Gastrocnemius medialis (tissue), 4 donors: ENCODE measurements at regions not wholly inside any gene's neighbourhood (a gene's known extent, or its start where the extent isn't known, plus 50 kb on each side); places are given as distances from the start of the nearest gene placed in this dataset.

Source experiments
- CTCF ChIP-seq, 5 experiments: fragments of 450-650 bp in 3 of 5; fragments of 200-600 bp in 2 of 5; sonication (generic) in 2 of 5; IDR thresholded peaks in 4 of 5; conservative IDR thresholded peaks in 1 of 5; 1 replicate in 4 of 5; 2 replicates in 1 of 5; pipeline ENCODE4 v1.5.1; 2016 to 2019; ENCODE audit warnings: antibody characterized with exemption in 5 of 5, mild to moderate bottlenecking in 3 of 5, moderate library complexity in 3 of 5
- POLR2A ChIP-seq, 2 donors: fragments of 450-650 bp; IDR thresholded peaks; one replicate each; pipeline ENCODE4 v1.6.1; 2017; ENCODE audit warnings: antibody characterized with exemption in 2 of 2, mild to moderate bottlenecking in 2 of 2, moderate library complexity in 2 of 2

DNA sequence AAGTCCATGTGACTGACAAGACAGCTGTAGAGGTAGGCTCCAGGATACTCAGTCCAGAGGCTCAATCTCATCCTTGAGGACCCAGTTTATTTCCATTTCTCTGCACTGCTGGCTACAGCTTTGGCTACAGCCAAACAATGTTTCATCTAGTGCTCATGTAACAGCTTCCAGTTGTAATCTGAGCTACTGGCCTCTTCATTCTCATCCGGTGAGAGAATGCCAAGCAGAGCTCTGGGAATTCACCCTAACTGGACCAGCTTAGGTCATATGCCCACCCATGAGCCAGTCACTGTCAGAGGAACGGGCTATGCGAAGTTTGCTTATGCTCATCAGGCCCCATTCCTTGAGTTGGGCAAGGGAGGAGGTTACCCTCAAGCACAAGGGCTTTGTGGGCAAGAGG lies 192.9 kb downstream of the EVX1 start:
- no peak for TF ChIP-seq CTCF (IDR thresholded peaks at IDR 0.05 in 4 of 5, conservative IDR thresholded peaks at IDR 0.05 in 1 of 5)
- no peak for TF ChIP-seq POLR2A (IDR thresholded peaks at IDR 0.05)
